NCI-H1105 (cell line): ENCODE measurements at regions not wholly inside any gene's neighbourhood (a gene's known extent, or its start where the extent isn't known, plus 50 kb on each side); places are given as distances from the start of the nearest gene placed in this dataset.
"Not testable (repeated sequence)": the region's sequence is repeated elsewhere in the genome, so short reads cannot be mapped to it uniquely, and the experiment has no call there.

Experiments
- DNase-seq: peaks from one replicate; lab custom pipeline; 2025; lab: John Stamatoyannopoulos, UW

- DNase-seq = peak; percentile 32
Observed at GRCh38 chr18:52060607-52061304, 279.2 kb upstream of the DCC start.

DNA sequence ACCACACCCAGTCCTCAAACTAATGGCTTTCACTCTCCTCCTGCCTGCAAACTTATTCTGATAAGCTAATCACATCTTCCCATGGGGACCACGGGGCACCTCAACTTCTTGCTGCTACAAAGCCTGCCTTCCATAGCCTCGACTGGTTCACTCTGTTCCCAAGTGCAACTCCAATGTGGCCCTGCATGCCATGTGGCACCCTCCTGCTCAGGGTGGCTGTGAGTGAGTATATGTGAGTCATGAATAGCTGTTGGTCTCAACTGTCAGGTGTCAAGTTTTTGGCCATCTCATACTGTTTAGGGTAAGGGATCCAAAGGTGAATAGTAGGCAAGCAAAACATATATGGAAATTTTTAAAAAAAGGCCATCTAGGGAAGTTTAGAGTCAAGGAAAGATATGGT lies 276.1 kb upstream of the DCC start:
- no peak for DNase-seq

- no peak for DNase-seq
Observed at GRCh38 chr18:52069201-52069600, 270.8 kb upstream of the DCC start.

DNA sequence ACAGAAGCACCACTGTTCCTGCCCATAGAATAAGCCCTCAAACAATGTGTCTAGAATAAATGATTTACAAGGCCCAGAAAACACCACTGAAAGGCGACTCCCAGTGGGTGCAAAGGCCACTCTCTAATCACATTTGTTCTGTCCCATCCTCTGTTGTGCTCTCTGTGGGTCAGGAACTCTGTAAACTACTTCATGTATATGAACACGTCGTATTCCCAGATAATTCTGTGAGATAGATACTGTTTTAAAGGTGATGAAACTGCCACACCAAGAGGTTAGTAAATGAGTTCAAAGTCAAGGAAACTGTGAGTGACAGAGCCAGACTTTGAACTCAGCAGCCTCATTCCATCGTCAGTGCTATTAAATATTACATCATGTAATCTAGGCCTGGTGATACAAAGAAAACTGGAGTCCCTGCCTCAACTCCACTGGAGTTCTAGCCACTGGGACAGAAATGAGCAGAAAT lies 269.7 kb upstream of the DCC start:
- DNase-seq = no peak

DNA sequence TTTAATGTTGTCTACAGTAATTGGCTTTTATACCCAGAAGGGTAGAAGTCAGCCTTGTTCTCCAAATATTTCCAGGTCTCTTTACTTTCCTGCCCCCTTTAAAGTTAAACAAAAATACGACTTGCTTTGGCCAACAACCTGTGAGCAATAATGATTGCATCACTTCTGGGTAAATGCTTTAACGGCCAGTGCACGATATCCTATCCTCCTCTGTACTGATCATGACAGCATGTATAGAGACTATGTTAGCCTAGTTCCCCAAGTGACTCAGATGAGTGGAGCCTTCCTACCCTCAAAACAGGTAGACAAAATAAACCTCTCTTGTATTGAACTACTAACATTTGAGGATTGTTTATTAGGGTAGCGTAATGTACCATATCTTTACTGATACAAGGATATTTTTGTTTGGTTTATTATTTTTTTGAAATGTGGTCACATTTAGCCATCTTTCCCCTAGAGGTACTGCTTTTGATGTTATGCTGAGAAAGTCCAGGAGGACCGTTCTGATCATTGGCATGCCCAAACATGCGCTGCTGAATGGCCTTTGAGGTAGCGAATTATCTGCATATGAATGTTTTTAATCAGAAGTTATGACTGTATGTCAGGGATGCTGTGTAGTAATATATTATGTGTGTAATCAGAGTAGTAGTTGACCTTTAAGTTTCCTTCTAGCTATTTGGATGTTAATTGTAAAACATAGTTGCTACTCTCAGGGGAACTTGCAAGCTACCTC lies 262.6 kb upstream of the DCC start:
- no peak for DNase-seq

DNA sequence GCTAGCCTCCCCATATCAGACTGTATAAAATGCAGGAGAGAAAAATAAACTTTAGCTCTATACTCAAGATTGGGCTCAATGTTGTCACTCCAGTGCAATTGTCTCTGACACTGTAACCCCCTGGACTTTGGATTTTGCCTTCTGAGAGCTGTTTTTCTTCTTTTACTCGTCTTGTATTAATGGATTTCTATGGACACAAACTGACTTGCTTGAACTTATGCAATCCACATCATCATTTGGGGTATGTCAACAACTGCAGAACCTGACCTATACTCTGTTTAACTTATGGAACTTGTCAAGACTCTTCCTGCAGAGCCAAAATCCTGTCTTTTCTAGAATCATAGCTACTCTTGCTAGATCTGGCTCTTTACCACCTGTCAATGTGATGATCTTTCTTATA lies 257.8 kb upstream of the DCC start:
- DNase-seq = no peak

DNA sequence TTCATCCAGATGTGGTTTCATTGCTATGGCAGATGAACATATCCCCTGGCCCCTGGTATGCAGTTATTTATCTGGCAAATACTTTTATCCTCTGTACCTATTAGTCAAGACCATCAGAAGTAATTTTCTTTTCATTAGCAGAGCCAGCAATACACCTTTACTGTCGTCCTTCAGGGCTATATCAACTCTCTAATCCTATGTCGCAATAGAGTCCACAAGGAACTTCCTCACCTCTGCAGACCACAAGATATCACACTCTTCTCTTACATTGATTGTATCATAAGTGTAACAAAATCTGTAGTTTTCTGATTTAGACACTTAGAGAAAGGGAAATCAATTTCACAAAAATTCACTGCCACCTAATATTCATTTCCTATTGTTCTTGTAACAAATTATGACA lies 252.9 kb upstream of the DCC start:
- no peak for DNase-seq

DNA sequence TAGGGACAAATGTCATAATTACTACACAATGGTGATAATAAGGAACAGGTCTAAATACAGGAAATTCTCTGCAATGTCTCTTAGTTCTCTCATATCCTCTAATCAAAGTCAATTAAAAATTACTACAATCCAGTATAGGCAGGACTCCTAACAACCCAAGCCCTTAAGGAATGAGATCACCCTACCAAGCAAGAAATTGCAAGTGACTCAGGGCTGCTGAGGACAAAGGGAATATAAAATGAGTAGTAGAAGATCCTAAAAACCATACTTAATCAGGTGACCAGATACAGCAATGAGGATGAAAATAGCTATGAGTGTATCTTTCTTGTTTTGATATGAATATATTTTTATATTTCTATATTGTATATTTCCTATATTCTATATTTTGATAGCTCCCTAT lies 250.0 kb upstream of the DCC start:
- DNase-seq = no peak

DNA sequence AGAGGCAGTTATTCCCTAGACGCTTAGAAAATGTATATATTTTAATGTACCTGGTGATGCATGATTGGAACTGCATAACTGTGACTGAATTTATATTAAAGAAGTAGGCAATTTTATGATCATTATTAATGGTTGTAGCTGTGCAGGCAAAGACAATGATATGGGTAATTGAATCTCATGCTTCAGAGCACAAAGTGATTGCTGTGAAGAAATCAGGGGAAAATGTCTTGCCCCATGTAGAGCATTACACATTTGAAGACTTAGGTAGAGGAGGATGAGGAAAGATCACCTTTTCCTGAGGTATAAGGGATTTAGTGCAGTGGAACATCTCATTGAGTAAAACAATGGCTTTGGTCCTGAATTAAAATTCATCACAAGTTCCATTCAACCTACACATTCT lies 246.8 kb upstream of the DCC start:
- DNase-seq = no peak

GRCh38 chr18:52118684-52119083 lies 221.3 kb upstream of the DCC start:
- DNase-seq = no peak

GRCh38 chr18:52130624-52131301 lies 209.2 kb upstream of the DCC start:
- DNase-seq = no peak

DNA sequence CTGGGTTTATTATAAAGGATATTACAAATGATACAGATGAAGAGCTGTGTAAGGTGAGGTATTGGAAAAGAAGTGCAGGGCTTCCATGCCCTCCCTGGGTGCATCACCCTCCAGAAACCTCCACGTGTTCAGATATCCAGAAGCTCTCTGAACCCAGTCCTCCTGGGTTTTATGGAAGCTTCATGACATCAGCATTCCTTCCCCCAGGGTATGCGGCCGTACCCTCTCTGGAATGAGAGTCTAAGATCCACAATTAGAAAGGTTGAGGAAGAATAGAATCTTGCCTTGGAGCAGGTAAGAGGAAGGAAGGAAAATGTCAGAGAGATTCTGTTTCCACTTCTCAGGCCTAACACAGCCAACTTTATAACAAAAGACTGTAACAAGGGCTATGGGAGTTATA lies 208.2 kb upstream of the DCC start:
- no peak for DNase-seq

GRCh38 chr18:52136532-52136931 lies 203.5 kb upstream of the DCC start:
- no peak for DNase-seq

GRCh38 chr18:52140986-52141385 lies 199.0 kb upstream of the DCC start:
- DNase-seq = no peak

DNA sequence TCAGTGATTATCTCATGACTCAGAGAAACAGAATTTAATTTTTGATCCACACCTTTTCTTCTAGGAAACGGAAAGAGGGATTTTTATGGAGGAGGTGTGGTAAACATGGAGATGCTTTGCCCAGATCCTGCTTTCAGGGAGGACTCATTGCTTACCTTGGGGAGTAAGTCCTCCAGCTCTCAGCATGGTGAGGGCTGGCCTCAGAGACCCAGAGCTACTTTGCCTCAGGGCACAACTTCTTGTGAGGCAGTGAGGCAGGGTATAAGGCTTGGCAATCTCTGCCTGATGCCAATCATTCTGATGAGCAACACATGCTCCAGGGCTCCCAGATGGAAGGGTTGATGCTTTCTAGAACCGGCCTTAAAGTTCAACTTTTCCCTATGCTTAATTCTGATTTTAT lies 189.9 kb upstream of the DCC start:
- no peak for DNase-seq

GRCh38 chr18:52152036-52152435 lies 188.0 kb upstream of the DCC start:
- DNase-seq = no peak

DNA sequence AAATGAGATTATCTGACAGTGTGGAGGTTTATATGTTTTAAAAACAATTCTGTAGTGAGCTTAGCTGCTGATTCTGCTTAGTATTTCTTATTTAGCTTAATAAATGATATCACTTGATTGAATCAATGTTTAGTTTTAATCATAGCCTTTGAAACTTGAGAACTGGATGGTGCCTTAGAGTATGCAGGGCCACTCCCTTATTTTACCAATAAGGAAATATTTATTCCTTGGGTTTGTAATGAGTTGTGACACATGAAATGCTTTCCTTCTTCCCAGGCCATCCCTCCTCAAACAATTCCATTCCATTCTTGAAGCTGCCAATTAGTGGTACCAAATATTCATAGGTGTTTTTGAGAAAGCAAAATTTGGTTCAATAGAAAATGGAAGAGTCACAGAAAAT lies 183.8 kb upstream of the DCC start:
- DNase-seq = no peak

- no peak for DNase-seq
Observed at GRCh38 chr18:52160636-52161035, 179.4 kb upstream of the DCC start.

DNA sequence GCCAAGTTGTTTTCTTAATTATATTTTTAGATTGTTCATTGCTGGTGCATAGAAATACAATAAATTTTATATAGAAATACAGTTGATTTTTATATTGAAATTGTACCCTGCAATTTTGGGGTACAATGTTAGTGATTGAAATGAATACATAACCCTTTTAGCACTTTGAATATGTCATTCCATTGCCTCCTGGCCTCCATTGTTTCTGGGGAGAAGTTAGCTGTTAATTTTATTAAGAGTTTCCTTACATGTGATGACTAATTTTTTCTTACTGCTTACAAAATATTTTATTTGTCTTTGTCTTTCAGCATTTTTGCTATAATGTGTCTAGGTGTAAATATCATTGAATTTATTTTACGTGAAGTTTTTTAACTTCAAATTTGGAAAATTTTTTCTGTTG lies 176.5 kb upstream of the DCC start:
- DNase-seq = no peak

- not testable (repeated sequence) for DNase-seq
Observed at GRCh38 chr18:52168131-52168530, 171.9 kb upstream of the DCC start.

GRCh38 chr18:52174220-52174619 lies 165.8 kb upstream of the DCC start:
- no peak for DNase-seq

DNA sequence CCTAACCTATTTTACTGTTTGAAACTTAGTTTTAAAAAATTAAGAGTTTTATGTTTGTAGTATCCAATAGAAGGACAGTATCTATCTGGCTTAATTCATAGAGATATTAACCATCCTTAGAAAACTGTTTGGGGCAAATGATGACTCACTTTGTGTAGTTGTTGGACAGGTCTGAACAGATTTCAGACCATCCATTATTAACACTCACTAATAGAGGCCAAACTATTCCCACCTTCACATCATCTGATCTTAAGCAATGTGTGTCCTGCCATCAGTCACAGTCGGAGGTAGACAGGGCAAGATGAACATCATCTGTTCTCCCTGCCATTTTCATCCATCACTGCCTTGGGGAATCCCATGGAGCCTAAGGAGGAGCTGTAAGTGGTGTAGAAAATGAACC lies 164.6 kb upstream of the DCC start:
- no peak for DNase-seq

DNA sequence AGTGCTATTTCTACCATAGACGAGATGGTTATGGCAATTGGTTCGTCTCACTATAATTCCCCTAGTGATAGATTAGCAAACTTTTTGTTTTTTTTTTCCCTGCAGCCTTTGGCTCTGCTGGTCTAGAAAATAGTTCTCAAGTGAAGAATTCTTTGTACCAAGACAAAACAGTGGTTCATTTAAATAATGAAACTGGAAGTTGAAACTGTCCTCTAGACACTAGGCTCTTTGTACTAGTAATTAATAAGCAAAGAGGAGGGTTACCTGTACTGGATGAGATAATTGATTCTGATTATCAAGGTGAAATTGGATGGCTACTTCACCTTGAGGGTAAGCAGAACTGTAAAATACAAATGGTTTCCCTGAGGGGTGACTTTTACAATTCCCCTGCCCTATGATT lies 156.9 kb upstream of the DCC start:
- no peak for DNase-seq
